AG10803 (cell line): ENCODE measurements at regions not wholly inside any gene's neighbourhood (a gene's known extent, or its start where the extent isn't known, plus 50 kb on each side); places are given as distances from the start of the nearest gene placed in this dataset.
"Not testable (repeated sequence)": the region's sequence is repeated elsewhere in the genome, so short reads cannot be mapped to it uniquely, and the experiment has no call there.

Source experiments
- DNase-seq: peaks from one replicate; pipeline ENCODE4 v3.0.0; 2010; ENCODE audit warnings: low read depth
- H3K4me3 ChIP-seq: 2 replicates; pipeline ENCODE4 v1.5.1; 2011; ENCODE audit warnings: mild to moderate bottlenecking, low read length, control low read depth
- TF ChIP-seq, protein P1 (sequence below): conservative IDR thresholded peaks from 2 replicates; pipeline ENCODE4 v1.5.1; 2011; ENCODE audit warnings: mild to moderate bottlenecking, low read length, control low read depth, inconsistent platforms

DNA sequence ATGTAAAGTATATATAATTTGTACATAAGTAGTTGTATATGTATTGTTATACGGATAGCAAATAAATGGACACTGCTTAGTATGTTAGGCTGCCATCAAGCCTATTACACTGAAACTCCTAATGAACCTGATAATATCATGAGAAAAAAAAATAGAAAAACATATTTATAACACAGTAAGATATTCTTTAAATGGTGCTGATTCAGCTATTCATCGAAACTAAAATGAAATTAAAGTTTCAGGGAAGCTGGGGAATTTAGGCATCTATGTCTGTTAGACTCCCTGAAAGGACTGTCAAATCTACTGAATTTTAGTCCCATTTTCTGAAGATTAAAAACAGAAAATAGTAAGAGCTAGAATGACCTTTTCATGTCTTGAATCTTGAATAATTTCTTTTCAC lies 647.1 kb upstream of the PABPC4L start:
- TF ChIP-seq, protein P1, sequence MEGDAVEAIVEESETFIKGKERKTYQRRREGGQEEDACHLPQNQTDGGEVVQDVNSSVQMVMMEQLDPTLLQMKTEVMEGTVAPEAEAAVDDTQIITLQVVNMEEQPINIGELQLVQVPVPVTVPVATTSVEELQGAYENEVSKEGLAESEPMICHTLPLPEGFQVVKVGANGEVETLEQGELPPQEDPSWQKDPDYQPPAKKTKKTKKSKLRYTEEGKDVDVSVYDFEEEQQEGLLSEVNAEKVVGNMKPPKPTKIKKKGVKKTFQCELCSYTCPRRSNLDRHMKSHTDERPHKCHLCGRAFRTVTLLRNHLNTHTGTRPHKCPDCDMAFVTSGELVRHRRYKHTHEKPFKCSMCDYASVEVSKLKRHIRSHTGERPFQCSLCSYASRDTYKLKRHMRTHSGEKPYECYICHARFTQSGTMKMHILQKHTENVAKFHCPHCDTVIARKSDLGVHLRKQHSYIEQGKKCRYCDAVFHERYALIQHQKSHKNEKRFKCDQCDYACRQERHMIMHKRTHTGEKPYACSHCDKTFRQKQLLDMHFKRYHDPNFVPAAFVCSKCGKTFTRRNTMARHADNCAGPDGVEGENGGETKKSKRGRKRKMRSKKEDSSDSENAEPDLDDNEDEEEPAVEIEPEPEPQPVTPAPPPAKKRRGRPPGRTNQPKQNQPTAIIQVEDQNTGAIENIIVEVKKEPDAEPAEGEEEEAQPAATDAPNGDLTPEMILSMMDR = no peak
- no peak for DNase-seq
- no peak overlapping the region for H3K4me3 ChIP-seq

- H3K4me3 ChIP-seq, DNase-seq: not testable (repeated sequence)
These were observed 629.2 kb upstream of the PABPC4L start for GRCh38 chr4:134830741-134831140.

DNA sequence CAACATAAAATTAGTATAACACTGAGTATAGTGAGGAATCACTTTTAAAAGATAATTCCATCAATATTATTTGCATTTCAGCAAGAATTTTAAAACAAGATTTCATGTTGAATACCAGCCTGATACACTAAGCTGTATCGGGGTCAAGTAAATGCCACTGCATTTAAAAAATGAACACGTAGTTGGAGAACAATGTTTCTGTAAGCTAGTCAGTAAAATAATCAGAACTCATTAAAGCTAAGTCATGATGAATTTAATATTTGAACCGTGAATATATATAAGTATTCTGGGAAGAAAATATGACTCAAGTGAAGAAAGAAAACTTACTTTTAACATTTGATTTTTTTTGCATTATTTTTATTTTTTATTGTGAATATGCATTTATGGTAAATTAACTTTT lies 611.0 kb upstream of the PABPC4L start:
- no peak for DNase-seq
- TF ChIP-seq, protein P1 = no peak
- no peak overlapping the region for H3K4me3 ChIP-seq

DNA sequence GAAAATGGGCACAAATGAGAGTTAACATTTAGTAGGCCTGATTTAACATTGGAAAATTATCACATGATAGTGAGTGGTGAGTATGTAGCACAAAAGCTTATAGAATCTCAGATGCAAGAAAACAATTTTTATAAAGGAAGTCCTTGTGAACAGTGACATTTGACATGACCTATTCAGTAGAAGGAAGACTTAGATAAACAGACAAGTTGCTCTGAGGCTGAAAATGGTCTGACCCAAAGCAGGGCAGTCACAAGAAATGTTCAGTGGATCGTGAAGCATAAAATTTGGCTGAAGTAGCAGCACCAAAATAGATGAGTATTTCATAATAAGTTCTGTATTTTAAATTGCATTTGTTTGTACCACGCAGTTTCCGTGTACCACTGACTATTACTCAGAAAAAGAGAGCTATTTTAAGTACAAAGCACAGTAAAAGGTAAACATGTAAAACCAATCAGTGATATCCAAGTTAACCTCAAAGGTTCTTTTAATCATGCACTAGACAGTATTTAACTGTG lies 605.7 kb upstream of the PABPC4L start:
- no peak overlapping the region for H3K4me3 ChIP-seq
- TF ChIP-seq, protein P1 = no peak
- no peak for DNase-seq

DNA sequence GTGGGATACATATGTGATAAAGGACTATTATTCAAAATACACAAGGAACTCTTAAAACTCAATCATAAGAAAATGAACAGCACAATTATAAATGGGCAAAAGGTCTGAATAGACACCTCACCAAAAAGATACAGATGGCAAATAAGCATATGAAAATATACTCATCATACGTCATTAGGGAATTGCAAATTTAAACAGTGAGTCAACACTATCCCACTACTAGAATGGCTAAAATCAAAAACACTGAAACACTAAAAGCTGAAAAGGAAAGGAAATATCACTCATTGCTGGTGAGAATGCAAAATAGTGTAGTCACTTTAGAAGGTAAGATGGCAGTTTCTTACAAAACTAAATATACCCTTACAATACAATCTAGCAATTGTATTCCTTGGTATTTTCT lies 597.0 kb upstream of the PABPC4L start:
- TF ChIP-seq, protein P1 = no peak
- no peak for DNase-seq
- H3K4me3 ChIP-seq = no peak overlapping the region

- no peak overlapping the region for H3K4me3 ChIP-seq
- DNase-seq = no peak
- TF ChIP-seq, protein P1 = no peak
These were observed 585.7 kb upstream of the PABPC4L start for GRCh38 chr4:134787315-134787714.

DNA sequence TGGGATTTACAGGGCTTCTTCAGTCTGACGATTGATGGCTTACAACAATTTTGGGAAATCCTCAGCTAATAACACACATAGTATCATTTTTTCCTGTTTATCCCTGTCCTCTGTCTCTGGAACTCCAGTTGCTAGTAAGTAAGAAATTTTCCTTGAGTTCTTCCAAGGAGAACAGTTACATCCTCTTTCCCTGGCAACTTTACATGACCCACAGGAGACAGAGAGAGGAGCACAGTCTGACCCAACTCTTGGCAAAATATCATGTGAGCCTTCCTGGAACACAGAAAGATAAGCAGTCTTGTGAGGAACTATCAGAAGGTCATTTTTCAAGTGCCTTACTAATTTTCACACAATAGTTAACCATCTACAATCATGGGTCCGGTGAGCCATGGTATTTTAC lies 578.7 kb upstream of the PABPC4L start:
- DNase-seq = no peak
- TF ChIP-seq, protein P1 = no peak
- H3K4me3 ChIP-seq = no peak overlapping the region

- DNase-seq = no peak
- TF ChIP-seq, protein P1 = no peak
- no peak overlapping the region for H3K4me3 ChIP-seq
These were observed 576.0 kb upstream of the PABPC4L start for GRCh38 chr4:134777606-134778005.
